ENCODE measurements at regions not wholly inside any gene's neighbourhood (a gene's known extent, or its start where the extent isn't known, plus 50 kb on each side); places are given as distances from the start of the nearest gene placed in this dataset.

DNA sequence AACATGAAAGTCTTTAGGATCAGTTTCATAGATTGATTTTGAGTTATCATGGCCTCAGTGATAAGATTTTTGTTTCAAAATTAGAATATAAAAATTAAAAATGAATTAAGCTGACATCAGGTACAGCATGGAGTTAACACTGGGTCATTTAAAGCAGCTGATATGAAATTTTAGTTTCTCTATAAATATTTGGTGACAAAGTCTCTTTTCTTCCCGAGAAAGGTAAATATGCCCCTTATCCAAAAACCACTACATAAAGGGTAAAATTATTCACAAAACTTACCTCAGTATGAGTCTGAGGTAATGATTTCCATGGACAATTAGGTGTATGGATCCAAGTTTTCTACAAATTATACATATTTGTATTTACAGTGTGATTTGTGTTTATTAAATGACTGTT lies 121.5 kb upstream of the PJA2 start:
- TF ChIP-seq, protein P1, sequence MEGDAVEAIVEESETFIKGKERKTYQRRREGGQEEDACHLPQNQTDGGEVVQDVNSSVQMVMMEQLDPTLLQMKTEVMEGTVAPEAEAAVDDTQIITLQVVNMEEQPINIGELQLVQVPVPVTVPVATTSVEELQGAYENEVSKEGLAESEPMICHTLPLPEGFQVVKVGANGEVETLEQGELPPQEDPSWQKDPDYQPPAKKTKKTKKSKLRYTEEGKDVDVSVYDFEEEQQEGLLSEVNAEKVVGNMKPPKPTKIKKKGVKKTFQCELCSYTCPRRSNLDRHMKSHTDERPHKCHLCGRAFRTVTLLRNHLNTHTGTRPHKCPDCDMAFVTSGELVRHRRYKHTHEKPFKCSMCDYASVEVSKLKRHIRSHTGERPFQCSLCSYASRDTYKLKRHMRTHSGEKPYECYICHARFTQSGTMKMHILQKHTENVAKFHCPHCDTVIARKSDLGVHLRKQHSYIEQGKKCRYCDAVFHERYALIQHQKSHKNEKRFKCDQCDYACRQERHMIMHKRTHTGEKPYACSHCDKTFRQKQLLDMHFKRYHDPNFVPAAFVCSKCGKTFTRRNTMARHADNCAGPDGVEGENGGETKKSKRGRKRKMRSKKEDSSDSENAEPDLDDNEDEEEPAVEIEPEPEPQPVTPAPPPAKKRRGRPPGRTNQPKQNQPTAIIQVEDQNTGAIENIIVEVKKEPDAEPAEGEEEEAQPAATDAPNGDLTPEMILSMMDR (IDR thresholded peaks at IDR 0.05): no peak
- TF ChIP-seq ZFX (IDR thresholded peaks at IDR 0.05; ENCODE audit: borderline replicate concordance): no peak
